ENCODE measurements at regions not wholly inside any gene's neighbourhood (a gene's known extent, or its start where the extent isn't known, plus 50 kb on each side); places are given as distances from the start of the nearest gene placed in this dataset.

- Histone ChIP-seq H3K9me2 (no peaks in the 10 kb centered on the region), H3K36me3 (replicated peaks in 1 of 2; ENCODE audit: control insufficient read depth in 1 of 2, insufficient read depth in 2 of 2, low read length in 1 of 2) (no peaks in the 10 kb centered on the region), H3K27me3 (ENCODE audit: insufficient read depth) (no peaks in the 10 kb centered on the region), H3K4me1 (ENCODE audit: control insufficient read depth in 1 of 2, insufficient read depth in 2 of 2, low read depth in 1 of 2, low read length in 1 of 2) (no peaks in the 10 kb centered on the region), H3K79me2 (ENCODE audit: insufficient read depth) (no peaks in the 10 kb centered on the region), H2AFZ (ENCODE audit: low read depth) (no peak overlapping the region), H3K4me3 (ENCODE audit: low read depth in 2 of 2, low read length in 1 of 2) (no peak overlapping the region), H3F3A (replicated peaks; ENCODE audit: insufficient read depth) (no peaks in the 10 kb centered on the region), H4K20me1 (ENCODE audit: insufficient read depth) (no peaks in the 10 kb centered on the region), H3K4me2 (no peak overlapping the region), H3K27ac (ENCODE audit: low read depth in 2 of 2, low read length in 1 of 2) (no peak overlapping the region), H3K9me3 (no peaks in the 10 kb centered on the region), H3K9ac (no peak overlapping the region)
- POLR2A ChIA-PET, result no interaction called here
- no peak for TF ChIP-seq CHD2 (IDR thresholded peaks at IDR 0.05; ENCODE audit: low read length, partially characterized antibody)
- TF ChIP-seq NFIC (IDR thresholded peaks at IDR 0.05; ENCODE audit: borderline replicate concordance), result no peak
- no peak for TF ChIP-seq ZBTB33 (IDR thresholded peaks at IDR 0.05; ENCODE audit: borderline replicate concordance, low read depth)
- TF ChIP-seq REST (IDR thresholded peaks at IDR 0.05; ENCODE audit: low read depth, low read length), result no peak
- no peak for TF ChIP-seq MAX (IDR thresholded peaks at IDR 0.05; ENCODE audit: low read depth)
- no peak for TF ChIP-seq TEAD4 (IDR thresholded peaks at IDR 0.05; ENCODE audit: borderline replicate concordance, insufficient read depth)
- no peak for TF ChIP-seq FOSL2 (IDR thresholded peaks at IDR 0.05; ENCODE audit: borderline replicate concordance, low read depth)
- TF ChIP-seq MXI1 (IDR thresholded peaks at IDR 0.05; ENCODE audit: low read depth, low read length), result no peak
- no peak for TF ChIP-seq USF1 (IDR thresholded peaks at IDR 0.05; ENCODE audit: borderline replicate concordance, low read depth)
- no peak for TF ChIP-seq GATA2 (CRISPR knock-in tag; IDR thresholded peaks at IDR 0.05)
- no peak for TF ChIP-seq GABPA (IDR thresholded peaks at IDR 0.05; ENCODE audit: low read depth)
- no peak for TF ChIP-seq EZH2phosphoT487 (IDR thresholded peaks at IDR 0.05; ENCODE audit: borderline replicate concordance, low read depth)
- no peak for TF ChIP-seq EP300 (IDR thresholded peaks at IDR 0.05; ENCODE audit: borderline replicate concordance in 1 of 2, low read depth in 1 of 2, low read length in 1 of 2)
- TF ChIP-seq TAF1 (IDR thresholded peaks at IDR 0.05; ENCODE audit: borderline replicate concordance, low read depth, low read length), result no peak
- TF ChIP-seq PBX3 (IDR thresholded peaks at IDR 0.05), result no peak
- TF ChIP-seq RXRA (IDR thresholded peaks at IDR 0.05; ENCODE audit: borderline replicate concordance, low read depth), result no peak
- 8% methylated on average over 2 of the region's 2 CpGs for WGBS (ENCODE audit: low lambda C conversion rate)
- DNase-seq, result no peak
- CTCF ChIA-PET, result no interaction called here
Measured at GRCh38 chr2:199189229-199189628, 268.5 kb downstream of the SATB2 start.
